CD4-positive, CD25-positive, alpha-beta regulatory T cell (primary cell): ENCODE measurements at regions not wholly inside any gene's neighbourhood (a gene's known extent, or its start where the extent isn't known, plus 50 kb on each side); places are given as distances from the start of the nearest gene placed in this dataset.
"Not testable (repeated sequence)": the region's sequence is repeated elsewhere in the genome, so short reads cannot be mapped to it uniquely, and the experiment has no call there.

Source experiments
- ATAC-seq, 2 donors: fragments of 150-1000 bp; cut with Tn5 transposase; one replicate each; pipeline ENCODE4 v1.10.0; 2021; ENCODE audit warnings: low read depth in 2 of 2, moderate number of reproducible peaks in 2 of 2, moderate library complexity in 1 of 2
- DNase-seq, 3 donors: peaks; one replicate each; pipeline versions ENCODE4 v3.0.0 to v3.0.0-alpha.2; 2012 to 2022; ENCODE audit warnings: mixed read lengths in 1 of 3
- H3K27ac ChIP-seq: one replicate; pipeline ENCODE4 v1.7.0; 2013; ENCODE audit warnings: mild to moderate bottlenecking, low read length; ENCODE audit not compliant: insufficient read depth, poor library complexity, severe bottlenecking
- H3K27me3 ChIP-seq: one replicate; pipeline ENCODE4 v1.7.0; 2013; ENCODE audit warnings: low read length; ENCODE audit not compliant: control insufficient read depth, insufficient read depth
- H3K36me3 ChIP-seq: one replicate; pipeline ENCODE4 v1.7.0; 2013; ENCODE audit warnings: mild to moderate bottlenecking, low read length, moderate library complexity; ENCODE audit not compliant: control insufficient read depth, insufficient read depth
- H3K4me1 ChIP-seq: 2 replicates; pipeline ENCODE4 v1.7.0; 2013; ENCODE audit warnings: mild to moderate bottlenecking, low read length; ENCODE audit not compliant: insufficient read depth, control insufficient read depth, poor library complexity, severe bottlenecking
- H3K4me3 ChIP-seq: one replicate; pipeline ENCODE4 v1.7.0; 2013; ENCODE audit warnings: low read depth, mild to moderate bottlenecking, low read length, moderate library complexity
- H3K9me3 ChIP-seq, 2 experiments: 1 replicate in 1 of 2; 2 replicates in 1 of 2; pipeline ENCODE4 v1.7.0; 2013; ENCODE audit warnings: low read length in 2 of 2, mild to moderate bottlenecking in 1 of 2, moderate library complexity in 1 of 2; ENCODE audit not compliant: control insufficient read depth in 2 of 2
- H3K27ac Mint-ChIP-seq, 3 donors: one replicate each; pipeline ENCODE4 v1.8.0; 2020 to 2022; ENCODE audit warnings: mild to moderate bottlenecking in 3 of 3, mixed read lengths in 3 of 3, moderate library complexity in 2 of 3
- H3K27me3 Mint-ChIP-seq: one replicate; pipeline ENCODE4 v1.8.0; 2022; ENCODE audit warnings: mild to moderate bottlenecking, mixed read lengths
- H3K36me3 Mint-ChIP-seq: one replicate; pipeline ENCODE4 v1.8.0; 2020; ENCODE audit warnings: mixed read lengths
- H3K4me1 Mint-ChIP-seq, 4 donors: one replicate each; pipeline ENCODE4 v1.8.0; 2020 to 2022; ENCODE audit warnings: mixed read lengths in 4 of 4, mild to moderate bottlenecking in 1 of 4
- H3K4me3 Mint-ChIP-seq, 4 donors: one replicate each; pipeline ENCODE4 v1.8.0; 2020 to 2022; ENCODE audit warnings: mild to moderate bottlenecking in 4 of 4, mixed read lengths in 4 of 4, moderate library complexity in 3 of 4
- H3K9me3 Mint-ChIP-seq, 7 donors: one replicate each; pipeline ENCODE4 v1.8.0; 2020 to 2022; ENCODE audit warnings: mixed read lengths in 7 of 7, mild to moderate bottlenecking in 3 of 7, moderate library complexity in 2 of 7

DNA sequence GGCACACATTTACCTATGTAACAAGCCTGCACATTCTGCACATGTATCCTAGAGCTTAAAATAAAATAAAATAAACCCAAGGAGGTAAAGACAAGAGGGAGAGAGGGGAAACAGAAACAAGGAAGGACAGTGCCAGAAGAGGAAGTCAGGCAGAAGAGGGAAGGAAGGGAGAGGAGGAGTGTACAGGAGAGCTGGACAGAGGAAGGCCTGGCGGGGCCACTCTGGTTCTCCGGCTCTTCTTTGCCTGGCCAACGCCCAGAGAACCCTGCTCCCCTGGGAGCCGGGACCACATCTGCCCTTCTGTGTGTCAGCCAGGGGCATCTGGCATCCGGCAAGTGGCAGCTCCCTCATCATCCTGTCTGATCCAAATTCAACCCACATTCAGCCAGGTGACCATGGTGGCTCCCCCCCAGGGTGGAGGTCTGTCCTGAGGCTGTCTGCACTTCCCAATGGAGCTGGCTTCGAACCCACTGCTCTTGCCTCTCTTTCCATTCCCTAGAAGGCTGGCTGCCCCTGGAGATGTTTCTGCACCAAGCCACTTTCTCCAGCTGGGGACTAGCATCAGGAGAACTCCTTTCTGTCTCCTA lies 55.5 kb upstream of the RABL2A start:
- peaks cover 13% of the 10 kb centered on the region for H3K27me3 Mint-ChIP-seq
- not testable (repeated sequence) for H3K4me3 ChIP-seq

GRCh38 chr2:113575721-113576120 lies 51.3 kb upstream of the RABL2A start:
- H3K36me3 Mint-ChIP-seq, H3K9me3 Mint-ChIP-seq, H3K27me3 ChIP-seq, H3K36me3 ChIP-seq, ATAC-seq, H3K4me1 Mint-ChIP-seq, H3K4me3 ChIP-seq, H3K27ac ChIP-seq, H3K4me3 Mint-ChIP-seq, H3K27me3 Mint-ChIP-seq, H3K4me1 ChIP-seq, H3K27ac Mint-ChIP-seq, DNase-seq, H3K9me3 ChIP-seq: not testable (repeated sequence)

More for the DNA sequence above, 55.5 kb upstream of the RABL2A start:
- not testable (repeated sequence) for H3K27ac ChIP-seq, H3K27ac Mint-ChIP-seq, H3K9me3 ChIP-seq, H3K36me3 Mint-ChIP-seq, H3K36me3 ChIP-seq, DNase-seq, H3K4me1 ChIP-seq, H3K4me1 Mint-ChIP-seq, H3K27me3 ChIP-seq, H3K4me3 Mint-ChIP-seq, H3K9me3 Mint-ChIP-seq, ATAC-seq

- not testable (repeated sequence) for H3K4me1 Mint-ChIP-seq, ATAC-seq, H3K36me3 ChIP-seq, H3K36me3 Mint-ChIP-seq, H3K27ac Mint-ChIP-seq, H3K9me3 Mint-ChIP-seq, H3K9me3 ChIP-seq, H3K27me3 ChIP-seq, H3K4me3 ChIP-seq, H3K27ac ChIP-seq, H3K27me3 Mint-ChIP-seq, H3K4me3 Mint-ChIP-seq, H3K4me1 ChIP-seq, DNase-seq
These were observed 50.7 kb upstream of the RABL2A start for GRCh38 chr2:113576353-113576752.
